Ramos (cell line): ENCODE measurements at regions not wholly inside any gene's neighbourhood (a gene's known extent, or its start where the extent isn't known, plus 50 kb on each side); places are given as distances from the start of the nearest gene placed in this dataset.
"Not testable (repeated sequence)": the region's sequence is repeated elsewhere in the genome, so short reads cannot be mapped to it uniquely, and the experiment has no call there.

Source experiments
- in situ Hi-C: fragments of 300-500 bp; cut with MboI; formaldehyde crosslinking; loops from one replicate; pipeline ENCODE4 v1.14.3; 2022; ENCODE audit warnings: low sequenced_read_pairs; ENCODE audit not compliant: unreplicated experiment

GRCh38 chr2:230593765-230594164, 118.9 kb upstream of the CAB39 start:
- in situ Hi-C loops: no loop called here

- in situ Hi-C loops: no loop called here
Measured at GRCh38 chr2:230594286-230594840, 118.3 kb upstream of the CAB39 start.

- in situ Hi-C loops: loop anchor here (10.0 kb wide), 2 partner anchors 275 to 395 kb away; partner anchors contain the start of gene SP140L
Measured at GRCh38 chr2:230599853-230600252, 112.8 kb upstream of the CAB39 start.

GRCh38 chr2:230600285-230600684, 112.4 kb upstream of the CAB39 start:
- in situ Hi-C loops: loop anchor here (10.0 kb wide), 2 partner anchors 275 to 395 kb away; partner anchors contain the start of gene SP140L

- in situ Hi-C loops: loop anchor here (10.0 kb wide), 2 partner anchors 276 to 396 kb away; partner anchors contain the start of gene SP140L
Measured at GRCh38 chr2:230600881-230601280, 111.8 kb upstream of the CAB39 start.

GRCh38 chr2:230601510-230601909, 111.1 kb upstream of the CAB39 start:
- in situ Hi-C loops: loop anchor here (10.0 kb wide), 2 partner anchors 277 to 397 kb away; partner anchors contain the start of gene SP140L

GRCh38 chr2:230602562-230603230, 109.9 kb upstream of the CAB39 start:
- in situ Hi-C loops: loop anchor here (10.0 kb wide), 2 partner anchors 278 to 398 kb away; partner anchors contain the start of gene SP140L

GRCh38 chr2:230603317-230603716, 109.3 kb upstream of the CAB39 start:
- in situ Hi-C loops: loop anchor here (10.0 kb wide), 2 partner anchors 279 to 399 kb away; partner anchors contain the start of gene SP140L

- in situ Hi-C loops: loop anchor here (10.0 kb wide), 2 partner anchors 279 to 399 kb away; partner anchors contain the start of gene SP140L
Measured at GRCh38 chr2:230604158-230604557, 108.5 kb upstream of the CAB39 start.

- in situ Hi-C loops: loop anchor here (5.0 kb wide), 1 partner anchor 607 kb away; no protein-coding TSS in a partner anchor
Measured at GRCh38 chr2:230614040-230614439, 98.6 kb upstream of the CAB39 start.

- in situ Hi-C loops: loop anchor here (5.0 kb wide), 1 partner anchor 608 kb away; no protein-coding TSS in a partner anchor
Measured at GRCh38 chr2:230614913-230615332, 97.7 kb upstream of the CAB39 start.

- in situ Hi-C loops: not testable (repeated sequence)
Measured at GRCh38 chr2:230617256-230617706, 95.4 kb upstream of the CAB39 start.

GRCh38 chr2:230619491-230619890, 93.2 kb upstream of the CAB39 start:
- in situ Hi-C loops: no loop called here

GRCh38 chr2:230625220-230625619, 87.4 kb upstream of the CAB39 start:
- in situ Hi-C loops: not testable (repeated sequence)

GRCh38 chr2:230627091-230627490, 85.6 kb upstream of the CAB39 start:
- in situ Hi-C loops: not testable (repeated sequence)

GRCh38 chr2:230627806-230628724, 84.6 kb upstream of the CAB39 start:
- in situ Hi-C loops: no loop called here

GRCh38 chr2:230631470-230631869, 81.2 kb upstream of the CAB39 start:
- in situ Hi-C loops: no loop called here

GRCh38 chr2:230634146-230634545, 78.5 kb upstream of the CAB39 start:
- in situ Hi-C loops: no loop called here

GRCh38 chr2:230634721-230635313, 77.8 kb upstream of the CAB39 start:
- in situ Hi-C loops: not testable (repeated sequence)
